H1 (cell line): ENCODE measurements at regions not wholly inside any gene's neighbourhood (a gene's known extent, or its start where the extent isn't known, plus 50 kb on each side); places are given as distances from the start of the nearest gene placed in this dataset.

ENCODE experiments used
- CTCF ChIA-PET: fragments of 300-600 bp; sonication (Branson Sonifier 250); formaldehyde crosslinking; loops from one replicate; lab custom pipeline; 2021; ENCODE audit not compliant: partially characterized antibody; lab: Charles Lee
- POLR2A ChIA-PET: fragments of 300-600 bp; sonication (Branson Sonifier 250); formaldehyde crosslinking; loops from one replicate; lab custom pipeline; 2021; ENCODE audit warnings: inconsistent platforms; ENCODE audit not compliant: partially characterized antibody; lab: Charles Lee
- DNase-seq, 2 experiments: peaks; one replicate each; pipeline versions ENCODE4 v3.0.0 to v3.0.0-alpha.2; 2010 to 2022; ENCODE audit warnings: low spot score in 2 of 2, low read depth in 1 of 2, mixed read lengths in 1 of 2
- FAIRE-seq: peaks from 2 replicates; lab custom pipeline; 2011; peaks lifted over from hg19 to GRCh38; lab: Jason Lieb, UNC
- H2AFZ ChIP-seq: 2 replicates; pipeline ENCODE4 v1.8.1; 2012; ENCODE audit warnings: low read length, inconsistent platforms
- H2AK5ac ChIP-seq: 2 replicates; pipeline ENCODE4 v1.6.1; 2013; ENCODE audit warnings: low read depth, low read length
- H2BK120ac ChIP-seq: replicated peaks from 2 replicates; pipeline ENCODE3; 2013; ENCODE audit warnings: low read depth, low read length, inconsistent platforms
- H2BK12ac ChIP-seq: 2 replicates; pipeline ENCODE4 v1.6.1; 2013; ENCODE audit warnings: low read depth, low read length
- H2BK15ac ChIP-seq: 2 replicates; pipeline ENCODE4 v1.6.1; 2013; ENCODE audit warnings: low read length
- H2BK20ac ChIP-seq: 2 replicates; pipeline ENCODE4 v1.6.1; 2013; ENCODE audit warnings: low read length
- H2BK5ac ChIP-seq: 2 replicates; pipeline ENCODE4 v1.6.1; 2013; ENCODE audit warnings: low read depth, low read length
- H3K14ac ChIP-seq: 2 replicates; pipeline ENCODE4 v1.6.1; 2013; ENCODE audit warnings: inconsistent platforms; ENCODE audit not compliant: insufficient read length
- H3K18ac ChIP-seq: 2 replicates; pipeline ENCODE4 v1.6.1; 2013; ENCODE audit warnings: low read length; ENCODE audit errors: extremely low read depth
- H3K23ac ChIP-seq: 2 replicates; pipeline ENCODE4 v1.6.1; 2013; ENCODE audit warnings: inconsistent platforms; ENCODE audit not compliant: insufficient read length
- H3K23me2 ChIP-seq: 2 replicates; pipeline ENCODE4 v1.6.1; 2013; ENCODE audit warnings: low read depth, low read length
- H3K27ac ChIP-seq: 2 replicates; pipeline ENCODE4 v1.6.1; 2011; ENCODE audit warnings: low read depth, low read length, inconsistent platforms
- H3K27me3 ChIP-seq, 4 experiments: replicated peaks in 1 of 4; 1 replicate in 1 of 4; 2 replicates in 3 of 4; pipeline versions ENCODE4 v1.6.1 to v1.8.1; 2011 to 2013; ENCODE audit warnings: low read length in 3 of 4, mild to moderate bottlenecking in 3 of 4, inconsistent platforms in 2 of 4, mixed read lengths in 2 of 4, moderate library complexity in 1 of 4; ENCODE audit not compliant: control insufficient read depth in 3 of 4, insufficient read depth in 3 of 4; ENCODE audit errors: extremely low read depth in 1 of 4
- H3K36me3 ChIP-seq, 4 experiments: 2 replicates each; pipeline versions ENCODE4 v1.6.1 to v1.8.1; 2011 to 2013; ENCODE audit warnings: mild to moderate bottlenecking in 4 of 4, low read length in 3 of 4, moderate library complexity in 2 of 4, control low read depth in 1 of 4, inconsistent platforms in 1 of 4; ENCODE audit not compliant: insufficient read depth in 4 of 4, control insufficient read depth in 2 of 4
- H3K4ac ChIP-seq: replicated peaks from 2 replicates; pipeline ENCODE3; 2013; ENCODE audit warnings: low read length, low read depth, mixed read lengths, inconsistent platforms; ENCODE audit not compliant: insufficient read length
- H3K4me1 ChIP-seq, 4 experiments: replicated peaks in 1 of 4; 1 replicate in 1 of 4; 2 replicates in 3 of 4; pipeline versions ENCODE4 v1.6.1 to v1.8.1; 2011 to 2013; ENCODE audit warnings: low read length in 3 of 4, inconsistent platforms in 2 of 4, mixed read lengths in 1 of 4; ENCODE audit not compliant: insufficient read depth in 4 of 4, control insufficient read depth in 3 of 4
- H3K4me2 ChIP-seq, 2 experiments: 2 replicates each; pipeline versions ENCODE4 v1.6.1 to v1.8.1; 2011 to 2013; ENCODE audit warnings: low read depth in 2 of 2, low read length in 2 of 2, control low read depth in 1 of 2, inconsistent platforms in 1 of 2, mild to moderate bottlenecking in 1 of 2; ENCODE audit not compliant: insufficient read depth in 1 of 2
- H3K4me3 ChIP-seq, 4 experiments: fragments of 200-600, 300-600 bp in 1 of 4; sonication (generic), shearing (Covaris generic), sonication (Bioruptor Twin) in 1 of 4; 2 replicates each; pipeline versions ENCODE4 v1.5.1 to v1.8.1; 2011 to 2016; ENCODE audit warnings: low read length in 4 of 4, low read depth in 3 of 4, control low read depth in 2 of 4, inconsistent platforms in 2 of 4, mild to moderate bottlenecking in 2 of 4, mixed read lengths in 1 of 4, moderate library complexity in 1 of 4; ENCODE audit not compliant: insufficient read depth in 2 of 4; ENCODE audit errors: extremely low read depth in 1 of 4
- H3K56ac ChIP-seq: replicated peaks from 2 replicates; pipeline ENCODE3; 2013; ENCODE audit warnings: low read depth, mild to moderate bottlenecking, mixed read lengths, low read length, inconsistent platforms; ENCODE audit not compliant: insufficient read length
- H3K79me1 ChIP-seq: 2 replicates; pipeline ENCODE4 v1.6.1; 2013; ENCODE audit warnings: low read depth, low read length, control low read depth
- H3K79me2 ChIP-seq, 2 experiments: 2 replicates each; pipeline versions ENCODE4 v1.6.1 to v1.8.1; 2012 to 2013; ENCODE audit warnings: low read length in 2 of 2, mild to moderate bottlenecking in 2 of 2, inconsistent platforms in 1 of 2; ENCODE audit not compliant: insufficient read depth in 2 of 2, control insufficient read depth in 1 of 2
- H3K9ac ChIP-seq, 4 experiments: replicated peaks in 1 of 4; 1 replicate in 1 of 4; 2 replicates in 3 of 4; pipeline versions ENCODE4 v1.6.1 to v1.8.1; 2011 to 2013; ENCODE audit warnings: low read depth in 3 of 4, low read length in 3 of 4, control low read depth in 2 of 4, mild to moderate bottlenecking in 2 of 4, moderate library complexity in 2 of 4, inconsistent platforms in 1 of 4; ENCODE audit errors: extremely low read depth in 1 of 4
- H3K9me3 ChIP-seq, 2 experiments: 2 replicates each; pipeline versions ENCODE4 v1.6.1 to v1.8.1; 2012 to 2013; ENCODE audit warnings: mild to moderate bottlenecking in 2 of 2, moderate library complexity in 2 of 2, control low read depth in 1 of 2, inconsistent platforms in 1 of 2, low read depth in 1 of 2, low read length in 1 of 2, mixed read lengths in 1 of 2; ENCODE audit not compliant: insufficient read depth in 2 of 2
- H4K20me1 ChIP-seq, 2 experiments: replicated peaks in 1 of 2; 2 replicates each; pipeline versions ENCODE3 to v1.8.1; 2011 to 2013; ENCODE audit warnings: inconsistent platforms in 2 of 2, low read length in 2 of 2, mild to moderate bottlenecking in 1 of 2; ENCODE audit not compliant: insufficient read depth in 2 of 2, control insufficient read depth in 1 of 2
- H4K5ac ChIP-seq: 2 replicates; pipeline ENCODE4 v1.6.1; 2013; ENCODE audit warnings: low read length, low read depth, mixed read lengths, inconsistent platforms; ENCODE audit not compliant: insufficient read length
- H4K8ac ChIP-seq: 2 replicates; pipeline ENCODE4 v1.8.0; 2013; ENCODE audit warnings: mild to moderate bottlenecking, moderate library complexity, low read length, inconsistent platforms; ENCODE audit not compliant: insufficient read depth; ENCODE audit errors: extremely low read depth
- H4K91ac ChIP-seq: replicated peaks from 2 replicates; pipeline ENCODE3; 2013; ENCODE audit warnings: low read length, mixed read lengths, inconsistent platforms; ENCODE audit not compliant: insufficient read length
- POU5F1 ChIP-seq: IDR thresholded peaks from 2 replicates; pipeline ENCODE4 v1.6.1; 2011; ENCODE audit warnings: low read depth, mild to moderate bottlenecking, low read length, moderate library complexity
- RAD21 ChIP-seq, 2 experiments: IDR thresholded peaks in 1 of 2; conservative IDR thresholded peaks in 1 of 2; 2 replicates each; pipeline ENCODE4 v1.6.1; 2011; ENCODE audit warnings: low read depth in 2 of 2, low read length in 2 of 2, improper control_type of control experiment in 1 of 2, inconsistent platforms in 1 of 2, mild to moderate bottlenecking in 1 of 2, moderate library complexity in 1 of 2
- RNF2 ChIP-seq: fragments of 200-900, 300-1000 bp; sonication (generic); IDR thresholded peaks from 2 replicates; pipeline ENCODE4 v1.7.1; 2016; ENCODE audit warnings: borderline replicate concordance, low read depth, mild to moderate bottlenecking, antibody characterized with exemption, low read length; ENCODE audit not compliant: poor library complexity, severe bottlenecking; ENCODE audit errors: missing control alignments
- WGBS, 2 experiments: shearing (Covaris generic) in 1 of 2; methylation state at CpG; one replicate each; pipeline versions ENCODE4 v1.1.6 to v1.1.7; 2013 to 2015; ENCODE audit warnings: low lambda C conversion rate in 2 of 2, mixed read lengths in 2 of 2, inconsistent platforms in 1 of 2, low coverage in 1 of 2, missing lambda C conversion rate in 1 of 2; ENCODE audit not compliant: insufficient replicate concordance in 2 of 2, insufficient coverage in 1 of 2, insufficient read length in 1 of 2; ENCODE audit errors: extremely low coverage in 1 of 2, missing lambda C conversion rate in 1 of 2; 5-methylcytosine and 5-hydroxymethylcytosine counted together

GRCh38 chr9:119802621-119803020 is 433.4 kb upstream of the BRINP1 start:
- Histone ChIP-seq H2BK5ac (no peak overlapping the region), H2BK15ac (peak overlapping the region; percentile 8; the same call in 1 of the 2 replicates), H2BK20ac (no peak overlapping the region), H3K79me2 (no peaks in the 10 kb centered on the region), H4K91ac (peak overlapping the region; percentile 48), H4K5ac (no peak overlapping the region), H3K18ac (no peak overlapping the region), H3K4me2 (no peak overlapping the region), H3K14ac (no peak overlapping the region), H3K4me3 (no peak overlapping the region), H2AK5ac (no peak overlapping the region), H3K36me3 (no peaks in the 10 kb centered on the region), H2BK12ac (no peak overlapping the region), H3K27me3 (no peaks in the 10 kb centered on the region; a peak in 1 of 7 replicates), H3K4me1 (no peaks in the 10 kb centered on the region), H4K20me1 (no peaks in the 10 kb centered on the region), H3K23me2 (no peaks in the 10 kb centered on the region; the same call in 1 of the 2 replicates), H3K27ac (no peak overlapping the region), H2BK120ac (no peak overlapping the region), H3K9me3 (no peaks in the 10 kb centered on the region), H3K79me1 (no peaks in the 10 kb centered on the region), H4K8ac (no peak overlapping the region), H3K4ac (no peak overlapping the region), H3K23ac (no peak overlapping the region), H2AFZ (peak overlapping the region; percentile 89), H3K9ac (no peak overlapping the region), H3K56ac (no peak overlapping the region)
- DNase-seq (peak in 1 of 2 experiments; percentile 47), FAIRE-seq (no peak)
- CTCF ChIA-PET, result interaction anchor here (0.6 kb wide), 2 partner anchors 84 to 293 kb away, joined by 3 to 4 read pairs; no protein-coding TSS in a partner anchor
- POLR2A ChIA-PET, result no interaction called here
- TF ChIP-seq RNF2 (no peak), RAD21 (IDR thresholded peaks at IDR 0.05 in 1 of 2, conservative IDR thresholded peaks at IDR 0.05 in 1 of 2; ENCODE audit: low read depth in 2 of 2, low read length in 2 of 2) (no peak), POU5F1 (no peak)
- 83% methylated on average over 5 of the region's 6 CpGs; no CpG with 5 or more reads in 1 of the 2 experiments for WGBS, 2 experiments
